ENCODE measurements at regions not wholly inside any gene's neighbourhood (a gene's known extent, or its start where the extent isn't known, plus 50 kb on each side); places are given as distances from the start of the nearest gene placed in this dataset.

DNA sequence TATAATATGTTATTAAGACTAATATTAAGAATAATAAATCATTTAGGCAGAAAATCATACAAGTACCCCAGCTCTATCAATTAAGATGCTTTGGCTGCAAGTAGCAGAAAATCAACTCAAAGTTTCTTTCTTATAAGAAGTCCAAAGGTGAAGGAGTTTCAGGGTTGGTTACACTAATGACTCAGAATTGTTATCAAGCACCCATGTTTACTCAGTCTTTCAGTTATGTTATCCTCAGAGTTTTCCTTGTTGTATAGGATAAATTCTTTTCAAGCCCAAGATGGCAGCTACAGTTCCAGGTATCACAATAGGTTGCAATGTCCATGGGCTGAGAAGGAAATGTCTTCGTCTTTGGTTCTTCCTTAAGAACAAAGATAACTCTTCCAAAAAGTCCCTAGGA lies 163.6 kb downstream of the TNFSF18 start:
- H3K4me1 ChIP-seq (ENCODE audit: control insufficient read depth, insufficient read depth, low read length, poor library complexity, severe bottlenecking), result peaks cover 8% of the 10 kb centered on the region
- H3K9me3 ChIP-seq (ENCODE audit: control insufficient read depth, low read length), result no peaks in the 10 kb centered on the region
- no peak overlapping the region for H3K27ac ChIP-seq (ENCODE audit: low read depth, low read length, severe bottlenecking)
- H3K36me3 ChIP-seq (ENCODE audit: control insufficient read depth, insufficient read depth, low read length), result no peaks in the 10 kb centered on the region
- H3K4me3 ChIP-seq (ENCODE audit: extremely low read depth, insufficient read depth, low read length, poor library complexity, severe bottlenecking), result no peak overlapping the region
- WGBS, 2 experiments (ENCODE audit: insufficient coverage in 2 of 2), result no CpG with 5 or more reads among the region's 1 CpG

GRCh38 chr1:172893146-172893841 lies 157.4 kb downstream of the TNFSF18 start:
- H3K4me1 ChIP-seq (ENCODE audit: control insufficient read depth, insufficient read depth, low read length, poor library complexity, severe bottlenecking), result peaks cover 11% of the 10 kb centered on the region
- 86% methylated on average over 1 of the region's 1 CpG; no CpG with 5 or more reads in 1 of the 2 experiments for WGBS, 2 experiments (ENCODE audit: insufficient coverage in 2 of 2)
- no peaks in the 10 kb centered on the region for H3K36me3 ChIP-seq (ENCODE audit: control insufficient read depth, insufficient read depth, low read length)
- no peak overlapping the region for H3K27ac ChIP-seq (ENCODE audit: low read depth, low read length, severe bottlenecking)
- H3K9me3 ChIP-seq (ENCODE audit: control insufficient read depth, low read length), result no peaks in the 10 kb centered on the region
- no peak overlapping the region for H3K4me3 ChIP-seq (ENCODE audit: extremely low read depth, insufficient read depth, low read length, poor library complexity, severe bottlenecking)

DNA sequence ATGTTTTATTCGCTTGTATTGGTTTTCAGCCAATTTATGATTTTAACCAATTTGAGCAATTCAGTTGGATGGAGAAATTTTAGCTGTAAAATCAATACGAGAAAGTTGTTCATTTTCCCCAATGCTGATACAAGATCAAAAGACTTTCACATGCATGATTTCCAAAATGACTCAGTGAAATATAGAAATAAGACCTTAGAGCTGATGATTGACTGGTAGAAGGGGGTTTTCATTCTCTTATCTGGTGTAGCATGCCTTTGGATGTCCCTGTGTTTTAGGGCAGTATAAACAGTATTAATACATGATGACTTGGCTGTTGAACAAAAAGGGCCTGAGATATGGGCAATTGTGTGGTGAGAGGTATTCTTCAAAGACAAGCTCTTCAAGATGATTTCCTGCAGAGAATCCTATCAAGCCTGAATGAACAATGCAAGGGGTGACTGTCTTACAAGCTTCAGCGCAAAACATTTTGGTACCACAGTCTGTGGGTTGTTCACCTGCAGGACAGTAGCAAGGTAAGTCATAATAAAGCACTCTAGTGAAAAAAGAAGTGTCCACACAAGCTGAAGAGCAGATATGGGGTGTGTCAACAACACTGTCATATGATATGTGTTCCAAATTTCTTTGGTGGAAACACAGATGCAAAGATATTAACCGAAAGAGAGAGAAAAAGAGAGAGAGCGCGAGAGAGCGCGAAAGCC lies 156.2 kb downstream of the TNFSF18 start:
- Histone ChIP-seq H3K9me3 (ENCODE audit: control insufficient read depth, low read length) (no peaks in the 10 kb centered on the region), H3K36me3 (ENCODE audit: control insufficient read depth, insufficient read depth, low read length) (no peaks in the 10 kb centered on the region), H3K4me3 (ENCODE audit: extremely low read depth, insufficient read depth, low read length, poor library complexity, severe bottlenecking) (no peak overlapping the region), H3K27ac (ENCODE audit: low read depth, low read length, severe bottlenecking) (no peak overlapping the region), H3K4me1 (ENCODE audit: control insufficient read depth, insufficient read depth, low read length, poor library complexity, severe bottlenecking) (peaks cover 17% of the 10 kb centered on the region)
- 100% methylated on average over 2 of the region's 8 CpGs for WGBS, 2 experiments (ENCODE audit: insufficient coverage in 2 of 2)

- Histone ChIP-seq H3K27ac (ENCODE audit: low read depth, low read length, severe bottlenecking) (no peak overlapping the region), H3K36me3 (ENCODE audit: control insufficient read depth, insufficient read depth, low read length) (no peaks in the 10 kb centered on the region), H3K9me3 (ENCODE audit: control insufficient read depth, low read length) (no peaks in the 10 kb centered on the region), H3K4me1 (ENCODE audit: control insufficient read depth, insufficient read depth, low read length, poor library complexity, severe bottlenecking) (peaks cover 21% of the 10 kb centered on the region), H3K4me3 (ENCODE audit: extremely low read depth, insufficient read depth, low read length, poor library complexity, severe bottlenecking) (no peak overlapping the region)
- WGBS, 2 experiments (ENCODE audit: insufficient coverage in 2 of 2), result 73 to 83% methylated on average over 2 to 4 of the region's 5 CpGs
These were observed 155.7 kb downstream of the TNFSF18 start for GRCh38 chr1:172895050-172895460.

DNA sequence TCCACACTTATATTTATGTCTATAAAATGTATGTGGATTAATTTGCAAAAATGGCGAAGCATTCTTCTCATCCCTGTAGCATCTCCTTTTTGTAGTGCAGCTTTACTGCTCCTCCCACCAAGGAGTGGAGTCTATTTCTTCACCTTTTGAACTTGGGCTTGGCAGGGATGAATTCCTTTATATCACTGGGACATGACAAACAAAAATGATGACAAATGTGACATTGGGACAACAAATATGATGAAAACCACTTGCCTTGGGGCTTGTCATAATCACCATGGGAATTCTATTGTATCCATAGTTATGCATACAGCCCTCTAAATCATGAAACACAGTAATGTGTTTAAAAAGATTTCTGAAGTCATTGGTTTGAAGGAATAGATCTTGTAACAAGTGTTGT lies 155.0 kb downstream of the TNFSF18 start:
- no CpG with 5 or more reads among the region's 1 CpG for WGBS, 2 experiments (ENCODE audit: insufficient coverage in 2 of 2)
- H3K27ac ChIP-seq (ENCODE audit: low read depth, low read length, severe bottlenecking), result no peak overlapping the region
- no peaks in the 10 kb centered on the region for H3K9me3 ChIP-seq (ENCODE audit: control insufficient read depth, low read length)
- no peaks in the 10 kb centered on the region for H3K36me3 ChIP-seq (ENCODE audit: control insufficient read depth, insufficient read depth, low read length)
- H3K4me3 ChIP-seq (ENCODE audit: extremely low read depth, insufficient read depth, low read length, poor library complexity, severe bottlenecking), result no peak overlapping the region
- peaks cover 21% of the 10 kb centered on the region for H3K4me1 ChIP-seq (ENCODE audit: control insufficient read depth, insufficient read depth, low read length, poor library complexity, severe bottlenecking)

DNA sequence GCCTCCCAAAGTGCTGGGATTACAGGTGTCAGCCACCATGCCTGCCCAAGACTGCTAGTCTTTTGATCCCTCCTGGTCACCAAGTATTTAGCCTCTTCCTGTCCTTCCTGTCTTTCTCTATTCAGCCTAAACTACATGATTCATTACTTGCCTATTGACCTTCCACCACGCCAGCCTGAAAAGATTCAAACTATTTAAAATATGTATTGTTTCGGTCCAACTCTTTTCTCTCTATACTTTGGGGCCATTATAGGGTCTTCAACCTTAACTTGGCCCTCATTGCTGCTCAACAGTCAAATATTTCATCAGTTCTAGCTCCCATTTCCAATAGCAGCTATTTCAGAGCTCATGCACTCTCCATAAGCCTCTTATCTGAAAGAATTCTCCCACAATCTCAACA lies 153.0 kb downstream of the TNFSF18 start:
- H3K36me3 ChIP-seq (ENCODE audit: control insufficient read depth, insufficient read depth, low read length), result no peaks in the 10 kb centered on the region
- no peaks in the 10 kb centered on the region for H3K9me3 ChIP-seq (ENCODE audit: control insufficient read depth, low read length)
- H3K4me3 ChIP-seq (ENCODE audit: extremely low read depth, insufficient read depth, low read length, poor library complexity, severe bottlenecking), result no peak overlapping the region
- no peak overlapping the region for H3K27ac ChIP-seq (ENCODE audit: low read depth, low read length, severe bottlenecking)
- 92% methylated on average over 2 of the region's 2 CpGs; no CpG with 5 or more reads in 1 of the 2 experiments for WGBS, 2 experiments (ENCODE audit: insufficient coverage in 2 of 2)
- peaks cover 21% of the 10 kb centered on the region for H3K4me1 ChIP-seq (ENCODE audit: control insufficient read depth, insufficient read depth, low read length, poor library complexity, severe bottlenecking)

DNA sequence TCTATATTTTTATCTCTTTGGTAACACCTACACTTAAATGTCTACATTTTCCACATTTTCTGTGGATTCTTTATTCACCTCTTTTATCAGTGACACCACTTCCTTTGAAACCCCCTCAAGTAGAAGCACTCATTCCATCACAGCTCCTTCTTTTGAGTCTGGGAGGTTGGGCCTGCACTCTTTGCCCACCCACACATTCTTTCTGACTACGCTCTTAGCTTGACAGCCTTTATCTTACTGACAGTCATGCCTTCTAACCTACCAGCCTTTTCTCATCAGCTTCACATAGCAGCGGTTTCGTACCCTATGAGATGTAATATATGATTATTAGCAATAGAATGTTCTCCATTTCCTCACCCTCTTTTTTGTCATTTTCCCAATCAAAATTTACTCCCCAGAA lies 151.9 kb downstream of the TNFSF18 start:
- WGBS, 2 experiments (ENCODE audit: insufficient coverage in 2 of 2), result 43% methylated on average over 1 of the region's 3 CpGs; no CpG with 5 or more reads in 1 of the 2 experiments
- Histone ChIP-seq H3K9me3 (ENCODE audit: control insufficient read depth, low read length) (no peaks in the 10 kb centered on the region), H3K4me1 (ENCODE audit: control insufficient read depth, insufficient read depth, low read length, poor library complexity, severe bottlenecking) (peaks cover 32% of the 10 kb centered on the region), H3K4me3 (ENCODE audit: extremely low read depth, insufficient read depth, low read length, poor library complexity, severe bottlenecking) (no peak overlapping the region), H3K27ac (ENCODE audit: low read depth, low read length, severe bottlenecking) (no peak overlapping the region), H3K36me3 (ENCODE audit: control insufficient read depth, insufficient read depth, low read length) (no peaks in the 10 kb centered on the region)

- no peak overlapping the region for H3K27ac ChIP-seq (ENCODE audit: low read depth, low read length, severe bottlenecking)
- H3K4me1 ChIP-seq (ENCODE audit: control insufficient read depth, insufficient read depth, low read length, poor library complexity, severe bottlenecking), result peaks cover 39% of the 10 kb centered on the region
- no peaks in the 10 kb centered on the region for H3K36me3 ChIP-seq (ENCODE audit: control insufficient read depth, insufficient read depth, low read length)
- H3K9me3 ChIP-seq (ENCODE audit: control insufficient read depth, low read length), result no peaks in the 10 kb centered on the region
- WGBS, 2 experiments (ENCODE audit: insufficient coverage in 2 of 2), result 97 to 100% methylated on average over 2 of the region's 2 CpGs
- H3K4me3 ChIP-seq (ENCODE audit: extremely low read depth, insufficient read depth, low read length, poor library complexity, severe bottlenecking), result no peak overlapping the region
These were observed 150.3 kb downstream of the TNFSF18 start for GRCh38 chr1:172900376-172900997.

- 100% methylated on average over 1 of the region's 2 CpGs for WGBS, 2 experiments (ENCODE audit: insufficient coverage in 2 of 2)
- Histone ChIP-seq H3K27ac (ENCODE audit: low read depth, low read length, severe bottlenecking) (no peak overlapping the region), H3K4me3 (ENCODE audit: extremely low read depth, insufficient read depth, low read length, poor library complexity, severe bottlenecking) (no peak overlapping the region), H3K4me1 (ENCODE audit: control insufficient read depth, insufficient read depth, low read length, poor library complexity, severe bottlenecking) (peaks cover 48% of the 10 kb centered on the region), H3K9me3 (ENCODE audit: control insufficient read depth, low read length) (no peaks in the 10 kb centered on the region), H3K36me3 (ENCODE audit: control insufficient read depth, insufficient read depth, low read length) (no peaks in the 10 kb centered on the region)
These were observed 148.5 kb downstream of the TNFSF18 start for GRCh38 chr1:172902200-172902599.

DNA sequence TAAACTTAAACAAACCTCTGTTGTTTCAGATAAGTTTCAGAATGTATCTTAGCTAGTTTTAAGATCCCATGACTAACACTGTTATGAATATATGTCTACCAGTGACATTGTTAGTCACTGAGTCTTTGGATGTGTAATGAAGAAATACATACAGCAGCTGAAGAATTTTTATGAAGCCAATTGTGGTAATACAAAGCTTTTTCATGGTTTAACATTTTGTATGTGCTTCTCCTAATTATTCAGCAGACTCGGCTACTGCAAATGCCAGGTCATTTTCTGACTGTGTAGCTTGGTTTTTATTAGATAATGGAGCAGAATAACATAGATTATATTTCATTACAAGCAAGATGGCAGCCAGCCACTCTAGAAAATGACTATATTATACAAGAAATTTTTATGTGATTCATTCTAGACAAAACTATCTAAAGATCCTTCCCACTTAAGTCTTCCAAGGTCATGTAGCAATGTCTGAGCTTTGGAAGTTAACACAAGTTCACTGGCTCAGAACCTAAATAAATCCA lies 147.8 kb downstream of the TNFSF18 start:
- H3K4me3 ChIP-seq (ENCODE audit: extremely low read depth, insufficient read depth, low read length, poor library complexity, severe bottlenecking), result no peak overlapping the region
- peaks cover 6% of the 10 kb centered on the region for H3K9me3 ChIP-seq (ENCODE audit: control insufficient read depth, low read length)
- peaks cover 50% of the 10 kb centered on the region for H3K4me1 ChIP-seq (ENCODE audit: control insufficient read depth, insufficient read depth, low read length, poor library complexity, severe bottlenecking)
- H3K27ac ChIP-seq (ENCODE audit: low read depth, low read length, severe bottlenecking), result no peak overlapping the region
- WGBS, 2 experiments (ENCODE audit: insufficient coverage in 2 of 2), result no CpG with 5 or more reads among the region's 1 CpG
- H3K36me3 ChIP-seq (ENCODE audit: control insufficient read depth, insufficient read depth, low read length), result no peaks in the 10 kb centered on the region

All from mesodermal cell (in vitro differentiated cells).